HFF-Myc (cell line): ENCODE measurements at regions not wholly inside any gene's neighbourhood (a gene's known extent, or its start where the extent isn't known, plus 50 kb on each side); places are given as distances from the start of the nearest gene placed in this dataset.

Source experiments
- DNase-seq: peaks from one replicate; pipeline ENCODE4 v3.0.0-alpha.2; 2011; ENCODE audit warnings: low read depth; ENCODE audit errors: extremely low read depth
- H3K4me3 ChIP-seq: replicated peaks from 2 replicates; pipeline ENCODE4 v1.5.1; 2011; ENCODE audit warnings: low read depth, mild to moderate bottlenecking, control low read depth, low read length
- TF ChIP-seq, protein P1 (sequence below): IDR thresholded peaks from 2 replicates; pipeline ENCODE4 v1.5.1; 2012; ENCODE audit warnings: mild to moderate bottlenecking, low read depth, low read length, control low read depth; ENCODE audit errors: missing control alignments

DNA sequence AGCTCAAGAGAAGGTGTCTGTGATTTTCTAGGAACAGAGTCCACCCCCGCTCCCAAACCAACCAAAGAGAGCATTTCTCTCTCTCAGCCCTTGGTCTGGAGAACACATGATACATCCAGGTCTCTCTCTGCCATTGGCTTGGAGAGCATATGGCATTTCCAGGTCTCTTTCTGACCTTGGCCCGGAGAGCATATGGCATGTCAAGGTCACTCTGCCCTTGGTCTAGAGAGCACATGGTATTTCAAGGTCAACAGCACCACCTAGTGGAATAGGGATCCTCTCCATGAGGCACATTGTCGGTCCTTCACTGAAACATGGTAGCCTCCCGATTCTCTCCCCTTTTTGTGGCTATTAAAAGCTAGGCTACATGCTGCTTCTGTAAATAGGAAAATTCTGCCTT is 437.7 kb upstream of the OLFM3 start:
- TF ChIP-seq, protein P1, sequence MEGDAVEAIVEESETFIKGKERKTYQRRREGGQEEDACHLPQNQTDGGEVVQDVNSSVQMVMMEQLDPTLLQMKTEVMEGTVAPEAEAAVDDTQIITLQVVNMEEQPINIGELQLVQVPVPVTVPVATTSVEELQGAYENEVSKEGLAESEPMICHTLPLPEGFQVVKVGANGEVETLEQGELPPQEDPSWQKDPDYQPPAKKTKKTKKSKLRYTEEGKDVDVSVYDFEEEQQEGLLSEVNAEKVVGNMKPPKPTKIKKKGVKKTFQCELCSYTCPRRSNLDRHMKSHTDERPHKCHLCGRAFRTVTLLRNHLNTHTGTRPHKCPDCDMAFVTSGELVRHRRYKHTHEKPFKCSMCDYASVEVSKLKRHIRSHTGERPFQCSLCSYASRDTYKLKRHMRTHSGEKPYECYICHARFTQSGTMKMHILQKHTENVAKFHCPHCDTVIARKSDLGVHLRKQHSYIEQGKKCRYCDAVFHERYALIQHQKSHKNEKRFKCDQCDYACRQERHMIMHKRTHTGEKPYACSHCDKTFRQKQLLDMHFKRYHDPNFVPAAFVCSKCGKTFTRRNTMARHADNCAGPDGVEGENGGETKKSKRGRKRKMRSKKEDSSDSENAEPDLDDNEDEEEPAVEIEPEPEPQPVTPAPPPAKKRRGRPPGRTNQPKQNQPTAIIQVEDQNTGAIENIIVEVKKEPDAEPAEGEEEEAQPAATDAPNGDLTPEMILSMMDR: peak; percentile 17
- DNase-seq: no peak
- H3K4me3 ChIP-seq: no peak overlapping the region

DNA sequence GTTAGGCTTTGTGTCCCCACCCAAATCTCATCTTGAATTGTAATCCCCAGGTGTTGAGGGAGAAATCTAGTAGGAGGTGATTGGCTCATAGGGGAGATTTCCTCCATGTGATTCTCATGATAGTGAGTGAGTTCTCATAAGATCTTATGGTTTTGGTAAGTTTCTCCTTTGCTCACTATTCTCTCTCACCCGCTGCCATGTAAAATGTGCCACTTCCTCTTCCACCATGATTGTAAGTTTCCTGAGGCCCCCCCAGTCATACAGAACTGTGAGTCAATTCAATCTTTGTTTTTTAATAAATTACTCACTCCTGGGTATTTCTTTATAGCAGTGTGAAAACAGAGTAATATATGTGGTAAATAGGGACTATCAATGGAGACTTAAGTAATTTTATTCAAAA is 434.5 kb upstream of the OLFM3 start:
- TF ChIP-seq, protein P1: no peak
- no peak overlapping the region for H3K4me3 ChIP-seq
- no peak for DNase-seq

DNA sequence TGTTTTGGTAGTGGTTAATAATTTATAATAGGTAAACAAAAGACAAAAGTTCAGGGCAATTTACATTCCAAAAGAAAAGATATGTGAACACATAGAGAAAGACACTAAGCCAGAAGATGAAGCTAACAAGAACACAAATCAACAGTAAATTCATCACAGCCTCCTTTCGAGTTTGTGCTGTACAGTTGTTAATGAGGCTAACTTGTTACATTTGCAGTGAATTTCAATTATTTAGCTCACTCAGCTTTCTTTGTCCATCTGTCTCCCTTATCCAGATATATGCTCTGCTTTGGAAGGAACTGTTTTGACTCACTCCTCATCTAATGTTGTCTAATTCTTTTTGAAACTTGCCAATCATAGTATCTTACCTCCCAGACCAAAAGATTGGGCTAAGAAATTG is 423.3 kb upstream of the OLFM3 start:
- no peak for DNase-seq
- H3K4me3 ChIP-seq: no peak overlapping the region
- TF ChIP-seq, protein P1: no peak
